Hepatic stellate cell (primary cell): ENCODE measurements at regions not wholly inside any gene's neighbourhood (a gene's known extent, or its start where the extent isn't known, plus 50 kb on each side); places are given as distances from the start of the nearest gene placed in this dataset.
A peak's percentile ranks its signal among the peaks of the same experiment; 100 is the strongest.
"Not testable (repeated sequence)": the region's sequence is repeated elsewhere in the genome, so short reads cannot be mapped to it uniquely, and the experiment has no call there.

ENCODE experiments used
- DNase-seq: peaks from one replicate; pipeline ENCODE4 v3.0.0; 2011; ENCODE audit warnings: low spot score

- no peak for DNase-seq
Measured at GRCh38 chr12:30203981-30204380, 420.2 kb upstream of the TMTC1 start.

DNA sequence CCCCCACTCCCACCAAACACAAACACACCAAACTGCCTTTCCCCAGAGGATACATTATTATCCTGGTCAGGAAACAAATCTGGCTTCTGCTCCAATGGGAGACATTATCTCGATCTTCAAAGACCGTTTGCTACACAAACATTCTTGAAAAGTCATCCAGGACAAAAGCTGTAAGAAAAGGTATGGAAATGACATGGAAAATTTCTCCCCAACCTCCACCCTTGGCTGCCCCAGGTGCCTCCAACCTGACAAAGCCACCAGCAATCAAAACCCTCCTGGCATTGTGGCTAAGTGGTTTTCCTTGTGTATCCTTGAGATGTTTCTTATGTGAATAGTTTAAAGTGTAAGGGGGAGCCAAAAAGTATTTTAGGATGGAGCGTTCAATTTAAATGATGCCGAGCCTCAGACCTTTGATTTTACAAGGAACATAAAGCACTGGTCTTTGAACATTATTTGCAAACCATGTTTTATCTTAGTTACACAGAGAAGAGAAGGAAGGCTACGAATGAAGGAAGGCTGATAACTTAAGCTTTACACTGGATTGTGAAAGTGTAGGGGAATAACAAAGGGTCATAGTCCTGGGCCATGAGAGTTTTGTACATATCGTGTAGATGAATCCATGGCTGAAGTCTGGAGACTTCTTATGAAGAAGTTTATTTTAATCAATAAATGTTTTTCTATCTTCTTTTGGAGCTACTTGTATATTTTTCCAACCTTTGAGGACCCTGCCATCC lies 418.9 kb upstream of the TMTC1 start:
- no peak for DNase-seq

DNA sequence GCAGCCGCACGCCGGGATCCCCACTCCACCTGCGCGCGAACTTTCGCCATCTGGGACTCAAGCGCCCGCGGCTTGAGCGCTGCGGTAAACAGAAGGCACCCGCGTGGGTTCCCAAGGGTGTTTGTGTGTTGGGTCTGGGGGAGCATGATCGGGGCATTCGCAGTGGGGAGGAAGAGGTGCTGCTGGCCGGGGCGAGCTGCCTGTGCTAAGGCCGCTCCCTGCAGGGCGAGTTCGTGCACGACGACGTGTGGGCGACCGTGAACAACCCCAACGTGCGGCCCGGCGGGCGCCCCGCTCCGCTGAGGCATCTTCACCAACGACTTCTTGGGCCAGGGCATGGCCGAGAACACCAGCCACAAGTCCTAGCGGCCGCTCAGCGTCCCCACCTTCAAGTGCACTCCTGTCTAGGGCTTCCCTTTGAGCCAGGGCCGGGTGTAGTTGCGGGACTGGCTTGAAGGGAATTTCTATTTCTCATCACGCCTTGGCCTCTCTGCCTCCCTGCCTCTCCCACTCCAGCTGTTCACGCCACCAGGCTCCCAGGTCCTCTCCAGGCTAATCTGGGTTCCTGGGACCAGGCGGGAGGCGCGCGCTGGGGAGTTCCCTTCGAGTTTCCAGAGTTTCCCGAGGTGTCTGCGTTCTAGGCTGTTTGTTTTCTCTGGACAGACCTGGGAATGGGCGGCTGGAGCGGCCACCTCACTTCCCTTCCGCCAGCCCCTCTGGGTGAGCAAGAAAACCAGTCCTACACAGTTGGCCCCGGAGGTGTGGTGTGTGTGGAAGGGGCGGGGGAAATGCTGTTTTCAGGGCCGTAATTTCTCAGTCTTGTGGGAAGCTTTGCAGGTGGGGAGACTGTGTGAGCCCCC lies 417.8 kb upstream of the TMTC1 start:
- DNase-seq: no peak

GRCh38 chr12:30200864-30201263 lies 417.1 kb upstream of the TMTC1 start:
- DNase-seq: peak; percentile 13

DNA sequence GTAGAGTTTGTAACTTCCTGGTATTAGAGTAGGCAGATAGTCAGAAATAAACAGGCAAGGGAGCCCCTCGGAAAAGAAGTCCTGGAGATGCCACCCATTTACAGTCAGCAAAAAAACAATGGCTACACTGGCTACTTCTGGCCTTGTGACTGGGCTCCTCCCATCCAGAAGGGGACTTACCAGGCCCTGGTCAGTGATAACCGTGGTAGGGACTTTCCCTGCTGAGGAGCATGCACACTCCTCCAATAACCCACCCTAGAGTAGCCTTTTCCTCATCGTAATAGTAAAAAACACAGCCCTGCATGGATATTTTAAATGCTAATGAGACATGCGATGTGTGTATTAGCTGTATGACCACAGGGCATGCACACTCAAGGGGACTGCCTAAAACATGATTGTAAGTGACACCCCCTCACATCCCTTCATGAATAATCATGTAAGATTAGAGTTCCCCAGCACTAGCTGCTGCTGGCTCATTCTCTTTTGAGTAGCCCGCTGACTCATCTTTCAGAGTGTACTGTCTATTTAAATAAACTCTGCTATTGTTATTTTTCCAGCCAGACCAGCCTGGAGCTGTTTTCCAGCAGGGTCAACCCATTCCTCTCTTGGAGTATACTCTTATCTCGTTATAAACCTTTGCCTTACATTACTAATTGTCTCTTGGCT lies 413.8 kb upstream of the TMTC1 start:
- peak; percentile 19 for DNase-seq

- no peak for DNase-seq
Measured at GRCh38 chr12:30191696-30192455, 408.1 kb upstream of the TMTC1 start.

DNA sequence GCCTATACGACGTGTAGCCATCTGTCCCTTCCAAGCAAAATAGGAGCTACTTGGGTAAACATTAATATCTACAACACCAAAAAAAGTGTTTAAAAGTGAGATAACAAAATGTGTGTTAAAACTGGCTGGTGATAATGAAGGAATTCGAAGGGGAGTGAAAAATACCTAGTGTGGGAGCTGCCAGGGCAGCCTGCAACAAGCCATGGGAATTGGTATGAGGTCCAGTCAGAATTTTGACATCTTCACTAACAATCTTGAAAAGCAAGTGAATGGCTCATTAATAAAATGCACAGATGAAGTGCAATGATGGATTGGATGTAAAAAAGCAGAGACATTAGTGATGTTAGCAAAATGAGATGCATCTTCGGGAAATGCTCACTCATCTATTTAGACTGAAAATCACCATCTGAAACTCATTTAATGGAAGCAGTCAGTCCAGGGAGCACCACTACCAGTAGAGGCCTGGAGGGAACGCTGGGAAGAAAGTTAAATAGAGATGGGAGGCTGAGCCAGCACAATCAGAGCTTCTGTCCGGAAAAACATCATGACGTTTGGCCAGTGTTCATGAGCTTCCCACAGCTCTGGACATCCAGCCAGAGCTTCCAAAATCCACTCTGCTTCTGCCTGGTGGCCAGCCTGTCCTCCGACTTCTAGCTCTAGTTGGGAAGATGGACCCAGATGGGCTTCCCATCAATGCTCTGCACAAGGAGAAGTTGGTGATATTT lies 405.0 kb upstream of the TMTC1 start:
- no peak for DNase-seq

- DNase-seq: no peak
Measured at GRCh38 chr12:30187426-30187825, 403.7 kb upstream of the TMTC1 start.

- no peak for DNase-seq
Measured at GRCh38 chr12:30181334-30181733, 397.6 kb upstream of the TMTC1 start.

- no peak for DNase-seq
Measured at GRCh38 chr12:30180602-30181001, 396.9 kb upstream of the TMTC1 start.

GRCh38 chr12:30178916-30179315 lies 395.2 kb upstream of the TMTC1 start:
- DNase-seq: no peak

DNA sequence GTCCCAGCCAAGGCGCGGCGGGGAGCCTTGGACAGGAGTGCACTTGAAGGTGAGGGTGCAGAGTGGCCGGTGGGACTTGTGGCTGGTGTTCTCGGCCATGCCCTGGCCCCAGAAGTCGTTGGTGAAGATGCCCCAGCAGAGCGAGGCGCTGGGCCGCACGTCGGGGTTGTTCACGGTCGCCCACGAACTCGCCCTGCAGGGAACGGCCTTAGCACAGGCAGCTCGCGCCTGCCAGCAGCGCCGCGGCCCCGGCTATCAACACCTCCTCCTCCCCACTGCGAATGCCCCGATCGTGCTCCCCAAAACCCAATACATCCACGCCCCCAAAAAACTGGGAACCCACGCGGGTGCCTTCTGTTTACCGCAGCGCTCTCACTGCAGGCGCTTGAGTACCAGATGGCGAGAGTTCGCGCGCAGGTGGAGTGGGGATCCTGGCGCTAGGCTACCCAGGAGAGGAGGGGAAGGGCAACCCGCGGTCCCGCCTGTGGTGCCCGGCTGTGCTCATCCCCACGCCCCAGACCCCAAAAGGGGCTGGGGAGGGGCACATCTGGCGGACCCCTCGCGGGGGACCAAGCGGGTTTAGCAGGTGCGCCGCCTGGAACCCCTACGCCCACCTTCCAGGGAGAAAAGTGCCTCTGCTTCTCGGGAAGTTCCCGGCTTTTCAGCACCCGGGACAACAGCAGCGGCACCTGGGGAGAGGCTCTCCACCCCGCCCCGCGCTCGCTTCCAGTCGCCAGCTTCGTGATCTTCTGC lies 386.3 kb upstream of the TMTC1 start:
- DNase-seq: no peak

- DNase-seq: no peak
Measured at GRCh38 chr12:30166006-30166795, 382.5 kb upstream of the TMTC1 start.

GRCh38 chr12:30164382-30165318 lies 380.9 kb upstream of the TMTC1 start:
- no peak for DNase-seq

DNA sequence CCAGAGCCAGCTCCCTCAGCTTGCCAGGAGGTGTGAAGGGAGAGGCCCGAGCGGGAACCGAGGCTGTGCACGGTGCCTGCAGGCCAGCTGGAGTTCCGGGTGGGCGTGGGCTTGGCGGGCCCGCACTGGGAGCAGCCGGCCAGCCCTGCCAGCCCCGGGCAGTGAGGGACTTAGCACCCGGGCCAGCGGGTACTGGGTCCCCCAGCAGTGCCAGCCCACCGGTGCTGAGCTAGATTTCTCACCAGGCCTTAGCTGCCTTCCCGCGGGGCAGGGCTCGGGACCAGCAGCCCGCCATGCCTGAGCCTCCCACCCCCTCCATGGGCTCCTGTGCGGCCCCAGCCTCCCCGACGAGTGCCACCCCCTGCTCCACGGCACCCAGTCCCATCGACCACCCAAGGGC lies 373.1 kb upstream of the TMTC1 start:
- not testable (repeated sequence) for DNase-seq

GRCh38 chr12:30155001-30155730 lies 371.4 kb upstream of the TMTC1 start:
- peak; percentile 82 for DNase-seq

DNA sequence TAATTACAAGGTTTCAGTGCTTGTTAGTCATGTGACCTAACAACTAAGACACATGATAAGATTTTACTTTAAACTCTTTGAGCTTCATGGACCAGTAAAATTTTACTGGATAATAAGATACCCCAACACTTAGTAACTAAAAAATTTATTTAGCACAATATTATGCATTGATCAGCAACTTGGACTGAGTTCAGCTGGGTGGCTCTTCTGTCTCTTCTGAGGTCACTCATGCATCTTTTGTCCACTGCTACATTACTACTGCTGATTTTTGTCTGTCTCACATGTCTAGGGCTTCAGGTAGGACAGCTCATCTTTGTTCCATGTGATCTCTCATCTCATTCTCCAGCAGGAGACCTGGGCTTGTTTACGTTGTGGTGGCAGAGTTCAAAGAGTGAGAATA lies 370.2 kb upstream of the TMTC1 start:
- no peak for DNase-seq

DNA sequence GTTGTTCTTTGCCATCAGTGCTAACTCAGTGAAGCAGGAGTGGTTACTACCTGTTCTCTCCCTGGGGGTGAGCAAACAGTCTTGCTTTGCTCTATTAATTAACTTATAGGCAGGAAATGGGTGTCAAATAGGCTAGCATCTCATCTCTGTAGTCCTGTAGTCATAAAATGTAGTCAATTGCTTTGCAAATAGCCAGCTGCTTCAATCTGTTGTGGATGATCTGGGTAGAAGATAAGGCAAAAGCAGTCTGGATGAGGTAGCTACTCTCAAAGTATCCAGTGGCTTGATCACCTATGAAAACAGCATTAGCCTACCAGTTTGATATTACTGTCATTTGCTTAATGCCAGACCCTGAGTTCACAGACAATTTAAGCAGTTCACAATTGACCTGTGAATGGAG lies 369.0 kb upstream of the TMTC1 start:
- no peak for DNase-seq
